Mucosa of descending colon (tissue), 3 donors: ENCODE measurements at regions not wholly inside any gene's neighbourhood (a gene's known extent, or its start where the extent isn't known, plus 50 kb on each side); places are given as distances from the start of the nearest gene placed in this dataset.

Source experiments
- ATAC-seq: fragments of 200-7000 bp; cut with Tn5 transposase; one replicate; pipeline ENCODE4 v1.9.1; 2020; ENCODE audit warnings: mild to moderate bottlenecking, moderate library complexity
- DNase-seq, 3 donors: peaks; one replicate each; pipeline ENCODE4 v3.0.0-alpha.2; 2020
- H3K36me3 ChIP-seq: fragments of 200-600 bp; one replicate; pipeline ENCODE4 v1.8.0; 2021; ENCODE audit warnings: low read depth, mild to moderate bottlenecking
- H3K4me1 ChIP-seq: fragments of 200-600 bp; one replicate; pipeline ENCODE4 v1.8.0; 2021; ENCODE audit warnings: low read depth, mild to moderate bottlenecking
- H3K4me3 ChIP-seq: fragments of 200-600 bp; one replicate; pipeline ENCODE4 v1.8.0; 2021; ENCODE audit warnings: mild to moderate bottlenecking
- H3K9me3 ChIP-seq: fragments of 200-600 bp; one replicate; pipeline ENCODE4 v1.8.0; 2021; ENCODE audit warnings: mild to moderate bottlenecking
- CTCF ChIP-seq: fragments of 200-600 bp; IDR thresholded peaks from one replicate; pipeline ENCODE4 v1.8.0; 2022; ENCODE audit warnings: antibody characterized with exemption, mild to moderate bottlenecking
- intact Hi-C, 2 donors: fragments of 100-400 bp; cut with DNase I in 1 of 2; cut with micrococcal nuclease in 1 of 2; formaldehyde crosslinking; loops; one replicate each; pipeline versions ENCODE4 v1.11.0 to v1.11.1; 2022; cut with DNase I, micrococcal nuclease
- donor health status: DM: no; HTN: no; CAD: no; lungs with moderate emphysema.
- donor health status: DM: no; HTN: no; CAD: no.
- donor health status: DM: no; HTN: yes; CAD: no.

DNA sequence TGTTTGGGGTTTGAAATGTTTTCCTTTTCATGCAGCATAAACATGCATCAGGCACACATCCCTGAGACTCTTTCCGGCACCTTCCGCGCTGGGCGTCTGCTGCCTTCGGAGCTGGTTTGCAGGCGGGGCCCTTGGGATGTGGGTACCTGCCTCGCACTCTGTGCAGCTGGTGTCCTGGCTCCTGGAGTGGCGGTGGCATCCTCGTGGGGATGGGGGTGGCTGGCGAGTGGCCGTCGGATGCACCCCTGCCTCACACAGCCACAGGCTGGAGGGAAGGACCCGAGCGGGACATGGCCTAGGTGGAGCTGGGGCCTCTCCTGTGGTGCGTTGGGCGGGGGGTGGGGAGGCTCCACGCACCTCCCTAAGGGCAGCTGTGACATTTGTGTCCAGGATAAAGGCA lies 68.5 kb upstream of the ADGRA1 start:
- DNase-seq (no peak), ATAC-seq (no peak)
- Histone ChIP-seq H3K9me3 (no peaks in the 10 kb centered on the region), H3K4me1 (no peaks in the 10 kb centered on the region), H3K36me3 (no peaks in the 10 kb centered on the region), H3K4me3 (no peak overlapping the region)
- intact Hi-C loops, result no loop called here
- no peak for TF ChIP-seq CTCF

DNA sequence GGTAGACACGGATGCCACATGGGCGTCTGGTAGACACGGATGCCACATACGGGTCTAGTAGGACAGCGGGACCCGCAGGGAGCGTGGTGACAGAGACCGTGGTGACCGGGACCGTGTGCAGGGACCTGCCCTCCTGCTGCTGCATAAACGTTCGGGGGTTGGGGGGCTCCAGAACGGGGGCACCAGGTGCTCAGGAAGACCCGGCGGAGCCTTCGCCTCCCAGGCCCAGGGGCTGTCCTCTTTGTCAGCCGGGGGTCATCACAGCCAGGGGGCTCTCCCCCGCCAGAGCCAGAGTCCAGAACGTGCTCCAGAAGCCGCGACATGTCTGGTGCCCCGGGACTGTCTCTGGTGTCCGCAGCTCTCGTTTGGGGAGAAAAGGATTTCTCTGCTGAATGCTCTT lies 69.2 kb upstream of the ADGRA1 start:
- Histone ChIP-seq H3K9me3 (no peaks in the 10 kb centered on the region), H3K36me3 (no peaks in the 10 kb centered on the region), H3K4me3 (no peak overlapping the region), H3K4me1 (no peaks in the 10 kb centered on the region)
- no peak for DNase-seq
- intact Hi-C loops, result no loop called here
- no peak for ATAC-seq
- no peak for TF ChIP-seq CTCF

- Histone ChIP-seq H3K36me3 (no peaks in the 10 kb centered on the region), H3K4me3 (no peak overlapping the region), H3K4me1 (no peaks in the 10 kb centered on the region), H3K9me3 (no peaks in the 10 kb centered on the region)
- ATAC-seq, result no peak
- no peak for DNase-seq
- intact Hi-C loops, result no loop called here
- no peak for TF ChIP-seq CTCF
These were observed 70.5 kb upstream of the ADGRA1 start for GRCh38 chr10:133017203-133017601.

GRCh38 chr10:133016493-133017202 lies 71.1 kb upstream of the ADGRA1 start:
- ATAC-seq (no peak), DNase-seq (no peak)
- TF ChIP-seq CTCF, result no peak
- no peaks in the 10 kb centered on the region for H3K4me1 ChIP-seq
- H3K4me3 ChIP-seq, result no peak overlapping the region
- H3K9me3 ChIP-seq, result no peaks in the 10 kb centered on the region
- H3K36me3 ChIP-seq, result no peaks in the 10 kb centered on the region
- intact Hi-C loops, result no loop called here

GRCh38 chr10:133015816-133016462 lies 71.8 kb upstream of the ADGRA1 start:
- H3K4me1 ChIP-seq, result no peaks in the 10 kb centered on the region
- intact Hi-C loops, result no loop called here
- no peak for TF ChIP-seq CTCF
- no peak overlapping the region for H3K4me3 ChIP-seq
- no peaks in the 10 kb centered on the region for H3K36me3 ChIP-seq
- no peak for DNase-seq
- no peaks in the 10 kb centered on the region for H3K9me3 ChIP-seq
- no peak for ATAC-seq
